Uterus (tissue), 3 donors: ENCODE measurements at regions not wholly inside any gene's neighbourhood (a gene's known extent, or its start where the extent isn't known, plus 50 kb on each side); places are given as distances from the start of the nearest gene placed in this dataset.

ENCODE experiments used
- DNase-seq, 2 donors: peaks; one replicate each; pipeline ENCODE4 v3.0.0-alpha.2; 2019 to 2020
- H3K27ac ChIP-seq, 2 donors: fragments of 200-600 bp; sonication (generic); 1 replicate in 1 of 2; 2 replicates in 1 of 2; pipeline ENCODE4 v1.5.1; 2016 to 2018
- H3K27me3 ChIP-seq, 2 donors: fragments of 200-600 bp; sonication (generic); one replicate each; pipeline ENCODE4 v1.5.1; 2018 to 2019; ENCODE audit warnings: control low read depth in 1 of 2
- H3K36me3 ChIP-seq, 2 donors: fragments of 200-600 bp; sonication (generic); one replicate each; pipeline ENCODE4 v1.5.1; 2019; ENCODE audit warnings: control low read depth in 1 of 2
- H3K4me1 ChIP-seq, 2 donors: fragments of 200-600 bp; sonication (generic); one replicate each; pipeline ENCODE4 v1.5.1; 2018 to 2019; ENCODE audit warnings: control low read depth in 1 of 2
- H3K4me3 ChIP-seq, 2 donors: fragments of 200-600 bp; sonication (generic); 1 replicate in 1 of 2; 2 replicates in 1 of 2; pipeline ENCODE4 v1.5.1; 2018 to 2019; ENCODE audit warnings: mild to moderate bottlenecking in 1 of 2
- H3K9me3 ChIP-seq, 2 donors: fragments of 200-600 bp; sonication (generic); one replicate each; pipeline ENCODE4 v1.5.1; 2019; ENCODE audit warnings: control low read depth in 1 of 2
- POLR2A ChIP-seq, 2 donors: fragments of 450-650 bp; IDR thresholded peaks; one replicate each; pipeline ENCODE4 v1.6.1; 2016; ENCODE audit warnings: antibody characterized with exemption in 2 of 2, mild to moderate bottlenecking in 1 of 2, moderate library complexity in 1 of 2
- intact Hi-C: fragments of 100-400 bp; cut with DNase I; formaldehyde crosslinking; loops from one replicate; pipeline ENCODE4 v1.15.1; 2023; ENCODE audit warnings: low total_unique reads
- TF ChIP-seq, protein P1 (sequence below), 4 experiments: fragments of 200-600 bp in 2 of 4; fragments of 450-650 bp in 2 of 4; sonication (generic) in 2 of 4; IDR thresholded peaks; one replicate each; pipeline ENCODE4 v1.5.1; 2016 to 2019; ENCODE audit warnings: antibody characterized with exemption in 4 of 4, mild to moderate bottlenecking in 2 of 4, moderate library complexity in 1 of 4
- donor health status: DM: yes; HTN: yes; CAD: no.

DNA sequence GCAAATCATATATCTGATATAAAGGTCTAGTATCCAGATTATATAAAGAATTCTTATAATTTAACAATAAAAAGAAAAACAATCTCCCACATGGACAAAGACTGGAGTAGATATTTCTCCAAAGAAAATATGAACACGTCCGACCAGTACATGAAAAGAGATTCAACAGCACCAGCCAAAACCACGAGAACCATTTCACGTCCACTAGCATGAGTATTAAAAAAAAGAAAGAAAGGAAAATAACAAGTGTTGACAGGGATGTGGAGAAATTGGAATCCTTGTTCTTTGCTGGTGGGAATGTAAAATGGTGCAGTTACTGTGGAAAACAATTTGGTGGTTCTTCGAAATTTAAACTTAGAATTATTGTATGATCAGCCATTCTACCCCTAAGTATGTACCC is 432.7 kb upstream of the TRIB2 start:
- intact Hi-C loops, result no loop called here
- H3K27ac ChIP-seq, result no peak overlapping the region
- H3K4me1 ChIP-seq, result peaks cover 0 to 10% of the 10 kb centered on the region in 2 donors
- H3K4me3 ChIP-seq, result no peak overlapping the region
- DNase-seq, result no peak
- no peaks in the 10 kb centered on the region for H3K9me3 ChIP-seq
- no peaks in the 10 kb centered on the region for H3K36me3 ChIP-seq
- no peak for TF ChIP-seq POLR2A (IDR thresholded peaks at IDR 0.05)
- TF ChIP-seq, protein P1, sequence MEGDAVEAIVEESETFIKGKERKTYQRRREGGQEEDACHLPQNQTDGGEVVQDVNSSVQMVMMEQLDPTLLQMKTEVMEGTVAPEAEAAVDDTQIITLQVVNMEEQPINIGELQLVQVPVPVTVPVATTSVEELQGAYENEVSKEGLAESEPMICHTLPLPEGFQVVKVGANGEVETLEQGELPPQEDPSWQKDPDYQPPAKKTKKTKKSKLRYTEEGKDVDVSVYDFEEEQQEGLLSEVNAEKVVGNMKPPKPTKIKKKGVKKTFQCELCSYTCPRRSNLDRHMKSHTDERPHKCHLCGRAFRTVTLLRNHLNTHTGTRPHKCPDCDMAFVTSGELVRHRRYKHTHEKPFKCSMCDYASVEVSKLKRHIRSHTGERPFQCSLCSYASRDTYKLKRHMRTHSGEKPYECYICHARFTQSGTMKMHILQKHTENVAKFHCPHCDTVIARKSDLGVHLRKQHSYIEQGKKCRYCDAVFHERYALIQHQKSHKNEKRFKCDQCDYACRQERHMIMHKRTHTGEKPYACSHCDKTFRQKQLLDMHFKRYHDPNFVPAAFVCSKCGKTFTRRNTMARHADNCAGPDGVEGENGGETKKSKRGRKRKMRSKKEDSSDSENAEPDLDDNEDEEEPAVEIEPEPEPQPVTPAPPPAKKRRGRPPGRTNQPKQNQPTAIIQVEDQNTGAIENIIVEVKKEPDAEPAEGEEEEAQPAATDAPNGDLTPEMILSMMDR (IDR thresholded peaks at IDR 0.05), result no peak
- no peaks in the 10 kb centered on the region for H3K27me3 ChIP-seq

DNA sequence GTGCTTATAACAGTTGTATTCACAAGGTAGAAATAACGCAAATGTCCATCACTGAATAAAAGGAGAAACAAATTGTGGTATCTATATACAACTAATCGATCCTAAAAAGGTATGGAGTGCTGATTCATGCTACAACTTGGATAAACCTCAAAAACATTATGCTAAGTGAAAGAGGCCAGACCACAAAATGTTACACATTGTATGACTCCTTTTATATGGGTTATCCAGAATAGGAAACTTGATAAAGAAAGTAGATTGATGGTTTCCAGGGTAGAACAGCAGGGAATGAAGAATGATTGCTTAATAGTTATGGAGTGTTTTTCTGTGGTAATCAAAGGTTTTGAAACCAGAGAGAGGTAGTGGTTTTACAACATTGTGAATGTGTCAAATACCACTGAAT is 432.2 kb upstream of the TRIB2 start:
- no peak for DNase-seq
- TF ChIP-seq POLR2A (IDR thresholded peaks at IDR 0.05), result no peak
- TF ChIP-seq, protein P1 (IDR thresholded peaks at IDR 0.05), result no peak
- Histone ChIP-seq H3K4me1 (peaks cover 0 to 10% of the 10 kb centered on the region in 2 donors), H3K4me3 (no peak overlapping the region), H3K27me3 (no peaks in the 10 kb centered on the region), H3K36me3 (no peaks in the 10 kb centered on the region), H3K27ac (no peak overlapping the region), H3K9me3 (no peaks in the 10 kb centered on the region)
- intact Hi-C loops, result no loop called here

DNA sequence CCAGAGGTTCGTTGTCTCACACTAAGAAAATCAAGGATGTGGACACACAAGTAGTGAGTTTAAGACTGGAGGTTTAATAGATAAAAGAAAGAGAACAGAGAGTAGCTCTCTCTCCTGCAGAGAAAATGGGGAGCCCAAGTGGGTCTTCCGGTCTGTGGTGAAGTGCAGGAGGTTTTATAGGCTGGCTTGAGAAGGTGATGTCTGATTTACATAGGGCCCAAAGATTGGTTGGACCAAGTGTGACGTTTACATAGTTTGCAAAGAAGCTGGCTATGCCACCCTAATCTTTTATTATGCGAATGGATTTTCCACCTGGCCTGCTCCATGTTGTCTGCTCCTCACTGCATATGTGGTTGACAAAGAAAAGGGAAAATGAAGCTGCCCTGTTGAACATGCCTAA is 430.4 kb upstream of the TRIB2 start:
- H3K27ac ChIP-seq, result peak overlapping the region; percentile 57 to 77
- intact Hi-C loops, result no loop called here

DNA sequence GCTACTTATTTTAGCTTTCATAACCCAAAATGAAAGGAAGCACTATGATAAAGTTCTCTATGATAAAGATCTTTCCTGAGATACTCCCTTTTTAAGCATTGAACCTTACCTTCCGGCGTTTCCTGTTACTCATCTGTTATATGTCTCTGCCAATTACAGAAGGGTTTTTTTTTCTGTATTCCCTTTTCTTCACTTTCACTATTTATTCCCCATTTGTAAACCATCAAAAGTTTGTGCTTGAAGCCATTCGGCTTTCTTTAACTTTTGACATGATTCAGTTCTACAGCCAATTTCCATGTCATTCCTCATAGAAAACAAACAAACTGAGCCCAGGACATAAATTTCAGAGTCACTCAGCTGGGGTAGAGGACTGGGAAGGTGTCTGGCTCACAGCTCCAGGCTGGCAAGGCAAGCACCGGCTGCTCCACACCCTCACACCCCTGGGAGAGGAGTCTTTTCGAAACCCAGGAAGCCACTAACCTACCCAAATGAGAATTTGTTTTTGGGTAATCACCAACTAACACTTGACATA is 429.4 kb upstream of the TRIB2 start:
- no peak for DNase-seq
- Histone ChIP-seq H3K4me3 (no peak overlapping the region), H3K36me3 (no peaks in the 10 kb centered on the region), H3K9me3 (no peaks in the 10 kb centered on the region), H3K4me1 (peaks cover 0 to 10% of the 10 kb centered on the region in 2 donors), H3K27me3 (no peaks in the 10 kb centered on the region), H3K27ac (peak overlapping the region; percentile 57 to 77)
- TF ChIP-seq, protein P1 (IDR thresholded peaks at IDR 0.05), result no peak
- TF ChIP-seq POLR2A (IDR thresholded peaks at IDR 0.05), result no peak
- intact Hi-C loops, result no loop called here

More for the DNA sequence above, 430.4 kb upstream of the TRIB2 start:
- peaks cover 0 to 10% of the 10 kb centered on the region in 2 donors for H3K4me1 ChIP-seq
- H3K9me3 ChIP-seq, result no peaks in the 10 kb centered on the region
- no peaks in the 10 kb centered on the region for H3K27me3 ChIP-seq
- H3K4me3 ChIP-seq, result no peak overlapping the region
- H3K36me3 ChIP-seq, result no peaks in the 10 kb centered on the region
- TF ChIP-seq POLR2A (IDR thresholded peaks at IDR 0.05), result no peak
- TF ChIP-seq, protein P1 (IDR thresholded peaks at IDR 0.05), result no peak
- DNase-seq, result no peak

DNA sequence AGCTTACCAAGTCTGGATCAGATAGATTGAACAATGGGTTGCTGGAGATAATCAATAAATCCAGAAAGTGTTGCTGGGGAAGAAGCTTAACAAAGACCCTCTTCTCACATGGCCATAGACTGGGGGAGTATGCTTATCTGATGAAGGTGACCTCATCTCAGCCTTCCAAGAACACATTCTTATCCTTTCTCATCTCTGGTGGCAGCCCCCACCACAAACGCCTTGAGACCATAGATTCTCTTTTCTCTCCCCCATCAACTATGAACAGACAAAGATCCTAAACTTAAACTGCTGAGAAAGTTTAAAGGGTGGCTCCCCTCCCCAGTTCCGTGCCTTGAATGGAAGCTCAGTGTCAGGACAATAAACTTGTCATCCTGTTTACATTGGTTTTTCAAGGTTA is 428.7 kb upstream of the TRIB2 start:
- peaks cover 0 to 10% of the 10 kb centered on the region in 2 donors for H3K4me1 ChIP-seq
- no peak for TF ChIP-seq POLR2A (IDR thresholded peaks at IDR 0.05)
- TF ChIP-seq, protein P1 (IDR thresholded peaks at IDR 0.05), result no peak
- H3K27me3 ChIP-seq, result no peaks in the 10 kb centered on the region
- no peak overlapping the region for H3K4me3 ChIP-seq
- intact Hi-C loops, result no loop called here
- no peak for DNase-seq
- no peaks in the 10 kb centered on the region for H3K36me3 ChIP-seq
- H3K9me3 ChIP-seq, result no peaks in the 10 kb centered on the region
- H3K27ac ChIP-seq, result peak overlapping the region; percentile 57 to 77
